Epithelial cell of esophagus (primary cell): ENCODE measurements at regions not wholly inside any gene's neighbourhood (a gene's known extent, or its start where the extent isn't known, plus 50 kb on each side); places are given as distances from the start of the nearest gene placed in this dataset.

Source experiments
- DNase-seq: peaks from one replicate; pipeline ENCODE4 v3.0.0; 2010; ENCODE audit warnings: low read depth
- H3K4me3 ChIP-seq: 2 replicates; pipeline ENCODE4 v1.5.1; 2011; ENCODE audit warnings: mild to moderate bottlenecking, low read length, control low read depth
- CTCF ChIP-seq: IDR thresholded peaks from 2 replicates; pipeline ENCODE4 v1.5.1; 2011; ENCODE audit warnings: low read depth, mild to moderate bottlenecking, low read length, control low read depth, inconsistent platforms; ENCODE audit not compliant: insufficient read depth; ENCODE audit errors: missing control alignments

- TF ChIP-seq CTCF: no peak
- no peak for DNase-seq
- H3K4me3 ChIP-seq: no peak overlapping the region
Observed at GRCh38 chr5:91851670-91852069, 468.6 kb upstream of the ARRDC3 start.

DNA sequence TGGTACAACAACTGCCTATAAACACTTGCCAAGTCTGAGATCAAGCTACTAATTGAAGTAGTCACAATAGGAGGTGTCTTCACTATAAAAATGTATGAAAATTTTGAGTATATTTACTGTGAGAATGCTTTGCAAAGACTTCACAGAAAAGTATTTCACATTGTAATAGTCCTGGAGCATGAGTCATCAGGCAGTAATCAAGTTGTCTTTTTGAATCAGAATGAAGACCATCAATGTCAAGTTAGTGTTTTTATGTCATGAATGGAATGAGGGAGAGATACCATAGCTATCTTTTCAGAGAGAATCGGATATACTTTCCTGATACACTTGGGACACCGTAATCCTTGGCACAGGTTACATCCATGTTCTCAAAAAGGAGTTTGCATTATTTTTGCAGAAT lies 466.9 kb upstream of the ARRDC3 start:
- TF ChIP-seq CTCF: no peak
- no peak overlapping the region for H3K4me3 ChIP-seq
- DNase-seq: peak; percentile 10

GRCh38 chr5:91849069-91849468 lies 466.0 kb upstream of the ARRDC3 start:
- no peak for TF ChIP-seq CTCF
- DNase-seq: no peak
- H3K4me3 ChIP-seq: no peak overlapping the region

DNA sequence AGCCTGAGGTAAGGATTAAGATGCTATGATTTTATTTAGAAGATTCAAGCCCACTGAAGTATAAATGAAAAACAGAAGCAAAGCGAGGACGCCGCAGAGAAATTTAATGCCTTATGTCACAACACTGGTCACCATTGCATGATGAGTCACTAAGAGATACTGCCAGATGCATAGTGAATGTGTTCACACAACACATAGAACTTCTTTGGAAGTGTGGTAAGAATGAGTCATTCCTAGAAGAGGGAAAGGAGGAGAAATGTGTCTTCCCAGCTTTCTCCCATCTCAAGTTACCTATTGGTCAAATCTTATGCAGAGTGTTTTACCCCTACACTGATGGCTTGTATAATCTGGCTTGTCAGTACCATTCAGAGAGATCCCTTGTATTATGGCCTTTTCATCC lies 465.3 kb upstream of the ARRDC3 start:
- peak; percentile 61 for DNase-seq
- H3K4me3 ChIP-seq: no peak overlapping the region
- no peak for TF ChIP-seq CTCF

DNA sequence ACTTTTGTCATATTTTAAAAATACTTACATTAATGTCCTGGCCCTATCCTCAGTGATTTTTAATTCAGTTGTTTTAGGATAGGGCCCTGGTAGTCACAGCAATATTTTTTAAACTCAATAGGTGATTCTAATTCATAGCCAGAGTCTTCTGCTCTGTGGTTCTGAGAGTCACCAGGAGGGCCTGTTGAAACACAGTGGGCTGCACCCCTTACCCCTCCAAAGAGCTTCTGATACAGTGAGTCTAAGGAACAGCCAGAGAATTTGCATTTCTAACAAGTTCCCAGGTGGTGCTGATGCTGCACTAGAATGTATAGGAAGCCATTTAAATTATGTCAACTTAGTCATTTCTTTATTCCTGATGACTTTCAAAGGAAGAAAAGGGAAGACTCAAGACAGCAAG lies 458.3 kb upstream of the ARRDC3 start:
- no peak for TF ChIP-seq CTCF
- no peak overlapping the region for H3K4me3 ChIP-seq
- DNase-seq: no peak

GRCh38 chr5:91840412-91840811 lies 457.3 kb upstream of the ARRDC3 start:
- no peak overlapping the region for H3K4me3 ChIP-seq
- no peak for DNase-seq
- TF ChIP-seq CTCF: no peak

GRCh38 chr5:91839721-91840120 lies 456.6 kb upstream of the ARRDC3 start:
- no peak for TF ChIP-seq CTCF
- DNase-seq: no peak
- no peak overlapping the region for H3K4me3 ChIP-seq
